GM12878 (cell line): ENCODE measurements at regions not wholly inside any gene's neighbourhood (a gene's known extent, or its start where the extent isn't known, plus 50 kb on each side); places are given as distances from the start of the nearest gene placed in this dataset.

Source experiments
- ATAC-seq: fragments of 200-7000 bp; cut with Tn5 transposase; 3 replicates; pipeline ENCODE4 v1.9.1; 2020; ENCODE audit warnings: mild to moderate bottlenecking, moderate library complexity
- BruUV-seq: library from RNA; stranded (reverse); fragments of 400-500 nt; replicated peaks from 2 replicates; lab custom pipeline; 2021; lab: Mats Ljungman, UMichigan
- CTCF ChIA-PET: fragments of 300-600 bp; sonication (Branson Sonifier 250); formaldehyde crosslinking; extraction: SDS; loops from one replicate; lab custom pipeline; 2021; ENCODE audit warnings: inconsistent platforms; lab: Yijun Ruan, JAX
- POLR2A ChIA-PET: fragments of 350-600 bp; formaldehyde crosslinking; extraction: SDS; loops from one replicate; lab custom pipeline; 2021; ENCODE audit warnings: inconsistent platforms; lab: Charles Lee
- RAD21 ChIA-PET: fragments of 300-600 bp; sonication (Branson Sonifier 250); formaldehyde crosslinking; loops from one replicate; lab custom pipeline; 2023; ENCODE audit warnings: antibody characterized with exemption; ENCODE audit not compliant: unreplicated experiment; lab: Charles Lee
- SMC1A ChIA-PET: fragments of 300-600 bp; sonication (Branson Sonifier 250); formaldehyde crosslinking; loops from one replicate; lab custom pipeline; 2023; ENCODE audit not compliant: unreplicated experiment, uncharacterized antibody; lab: Charles Lee
- DNase-seq: peaks from one replicate; pipeline ENCODE4 v3.0.0-alpha.2; 2011; ENCODE audit warnings: low read depth, low spot score
- FAIRE-seq: peaks from 3 replicates; lab custom pipeline; 2011; peaks lifted over from hg19 to GRCh38; lab: Jason Lieb, UNC
- H2AFZ ChIP-seq: 2 replicates; pipeline ENCODE4 v1.6.0; 2011; ENCODE audit warnings: low read depth, low read length, control low read depth; ENCODE audit not compliant: control insufficient read depth
- H3K27ac ChIP-seq: 2 replicates; pipeline ENCODE4 v1.5.1; 2011; ENCODE audit warnings: control low read depth; ENCODE audit not compliant: control insufficient read depth, insufficient read depth
- H3K27me3 ChIP-seq, 2 experiments: replicated peaks in 1 of 2; 2 replicates each; pipeline versions ENCODE4 v1.6.0 to v1.6.1; 2011; ENCODE audit warnings: low read length in 1 of 2; ENCODE audit not compliant: control insufficient read depth in 2 of 2, insufficient read depth in 2 of 2
- H3K36me3 ChIP-seq, 2 experiments: 2 replicates each; pipeline ENCODE4 v1.5.1; 2011; ENCODE audit warnings: low read length in 1 of 2; ENCODE audit not compliant: control insufficient read depth in 2 of 2, insufficient read depth in 2 of 2
- H3K4me1 ChIP-seq: 2 replicates; pipeline ENCODE4 v1.6.1; 2011; ENCODE audit warnings: mild to moderate bottlenecking, low read length, moderate library complexity, mixed read lengths; ENCODE audit not compliant: control insufficient read depth, insufficient read depth
- H3K4me2 ChIP-seq: 2 replicates; pipeline ENCODE4 v1.6.0; 2011; ENCODE audit warnings: control low read depth; ENCODE audit not compliant: control insufficient read depth, insufficient read depth
- H3K4me3 ChIP-seq: fragments of 200-600 bp; sonication (generic); 2 replicates; pipeline ENCODE4 v1.5.1; 2016
- H3K79me2 ChIP-seq: 2 replicates; pipeline ENCODE4 v1.6.0; 2011; ENCODE audit warnings: low read length; ENCODE audit not compliant: control insufficient read depth, insufficient read depth
- H3K9ac ChIP-seq: 2 replicates; pipeline ENCODE4 v1.8.0; 2011; ENCODE audit warnings: low read length, control low read depth, mixed read lengths; ENCODE audit not compliant: control insufficient read depth, insufficient read depth
- H3K9me3 ChIP-seq: replicated peaks from 3 replicates; pipeline ENCODE4 v1.5.1; 2011; ENCODE audit warnings: mild to moderate bottlenecking, low read length; ENCODE audit not compliant: control insufficient read depth, insufficient read depth
- H4K20me1 ChIP-seq: 2 replicates; pipeline ENCODE4 v1.6.0; 2011; ENCODE audit not compliant: control insufficient read depth, insufficient read depth
- ATF2 ChIP-seq: IDR thresholded peaks from 2 replicates; pipeline ENCODE4 v1.6.1; 2012; ENCODE audit warnings: low read length, inconsistent platforms
- CBFB ChIP-seq: IDR thresholded peaks from 2 replicates; pipeline ENCODE4 v1.6.1; 2016; ENCODE audit warnings: antibody characterized with exemption, low read depth
- CBX5 ChIP-seq: sonication (generic); IDR thresholded peaks from 2 replicates; pipeline ENCODE4 v1.6.1; 2016; ENCODE audit warnings: low read depth, moderate library complexity, mild to moderate bottlenecking, inconsistent platforms
- E4F1 ChIP-seq: fragments of 450-650 bp; IDR thresholded peaks from 2 replicates; pipeline ENCODE4 v1.6.1; 2018; ENCODE audit warnings: borderline replicate concordance, mild to moderate bottlenecking; ENCODE audit not compliant: partially characterized antibody
- ESRRA ChIP-seq: IDR thresholded peaks from 2 replicates; pipeline ENCODE4 v1.6.1; 2012; ENCODE audit warnings: mild to moderate bottlenecking, low read length, improper control_type of control experiment
- ETV6 ChIP-seq, 2 experiments: fragments of 450-650 bp in 1 of 2; IDR thresholded peaks in 1 of 2; conservative IDR thresholded peaks in 1 of 2; 2 replicates each; pipeline ENCODE4 v1.6.1; 2014; ENCODE audit warnings: antibody characterized with exemption in 1 of 2, borderline replicate concordance in 1 of 2, low read depth in 1 of 2, mild to moderate bottlenecking in 1 of 2, moderate library complexity in 1 of 2
- FOXM1 ChIP-seq: IDR thresholded peaks from 2 replicates; pipeline ENCODE4 v1.6.1; 2012; ENCODE audit warnings: low read depth, mild to moderate bottlenecking, inconsistent platforms, low read length, moderate library complexity
- JUNB ChIP-seq: IDR thresholded peaks from 2 replicates; pipeline ENCODE4 v1.6.1; 2016; ENCODE audit warnings: antibody characterized with exemption, mild to moderate bottlenecking
- NFIC ChIP-seq: IDR thresholded peaks from 2 replicates; pipeline ENCODE4 v1.6.1; 2012; ENCODE audit warnings: low read depth, mild to moderate bottlenecking, inconsistent platforms, low read length, moderate library complexity
- POLR2AphosphoS2 ChIP-seq: IDR thresholded peaks from 2 replicates; pipeline ENCODE4 v1.6.1; 2011; ENCODE audit warnings: low read depth, mild to moderate bottlenecking, low read length, improper control_type of control experiment, moderate library complexity
- RAD51 ChIP-seq: fragments of 450-650 bp; IDR thresholded peaks from 2 replicates; pipeline ENCODE4 v1.6.1; 2016; ENCODE audit warnings: moderate library complexity, mild to moderate bottlenecking, inconsistent platforms
- SIX5 ChIP-seq: IDR thresholded peaks from 2 replicates; pipeline ENCODE4 v1.6.1; 2011; ENCODE audit warnings: mild to moderate bottlenecking, low read depth, low read length, moderate library complexity; ENCODE audit not compliant: severe bottlenecking
- SUPT20H ChIP-seq: IDR thresholded peaks from 2 replicates; pipeline ENCODE4 v1.6.1; 2011; ENCODE audit warnings: low read depth, mild to moderate bottlenecking, low read length, moderate library complexity, borderline replicate concordance; ENCODE audit not compliant: control insufficient read depth
- TBL1XR1 ChIP-seq: IDR thresholded peaks from 2 replicates; pipeline ENCODE4 v1.6.1; 2012; ENCODE audit warnings: low read depth, low read length, improper control_type of control experiment
- WRNIP1 ChIP-seq: IDR thresholded peaks from 2 replicates; pipeline ENCODE4 v1.6.1; 2011; ENCODE audit warnings: low read depth, low read length, improper control_type of control experiment, borderline replicate concordance
- ZBED1 ChIP-seq: IDR thresholded peaks from 2 replicates; pipeline ENCODE4 v1.6.1; 2016; ENCODE audit warnings: borderline replicate concordance
- ZNF622 ChIP-seq: fragments of 450-650 bp; IDR thresholded peaks from 2 replicates; pipeline ENCODE4 v1.6.1; 2017; ENCODE audit warnings: mild to moderate bottlenecking, inconsistent platforms
- in situ Hi-C: fragments of 300-500 bp; cut with MboI; formaldehyde crosslinking; loops from 9 replicates; pipeline ENCODE4 v1.14.3; 2018; ENCODE audit warnings: mixed read lengths
- intact Hi-C: fragments of 100-400 bp; cut with micrococcal nuclease; formaldehyde crosslinking; loops from one replicate; pipeline ENCODE4 v1.14.2; 2022; ENCODE audit not compliant: unreplicated experiment
- TF ChIP-seq, protein P1 (sequence below): fragments of 450-650 bp; IDR thresholded peaks from 2 replicates; pipeline ENCODE4 v1.6.1; 2017; ENCODE audit warnings: mild to moderate bottlenecking, low read depth, inconsistent platforms; ENCODE audit not compliant: poor library complexity, severe bottlenecking
- TF ChIP-seq, protein P2 (sequence below): IDR thresholded peaks from 2 replicates; pipeline ENCODE4 v1.6.1; 2011; ENCODE audit warnings: low read depth, mild to moderate bottlenecking, low read length, moderate library complexity, borderline replicate concordance; ENCODE audit errors: extremely low read depth

DNA sequence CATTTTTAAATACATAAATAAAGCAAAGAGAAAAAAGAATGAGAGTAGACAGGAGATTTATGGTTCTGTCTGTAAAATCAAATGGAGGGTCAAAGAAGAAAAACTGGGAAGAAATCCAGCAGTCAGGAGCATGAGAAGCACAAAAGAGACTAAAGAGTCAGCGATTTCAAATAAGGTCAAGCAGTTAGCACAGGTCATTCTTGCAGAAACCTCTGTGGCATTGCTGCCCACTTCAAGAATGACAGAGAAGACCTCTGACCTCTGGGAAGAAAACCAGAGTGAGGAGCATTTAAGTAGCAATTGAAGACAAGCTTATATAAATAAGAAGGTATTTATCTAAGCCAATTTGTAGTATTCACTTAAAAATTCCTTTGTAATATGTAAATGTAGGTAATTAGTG is 172.0 kb upstream of the SPOPL start (continued):
- TF ChIP-seq ATF2 (no peak), ZBED1 (no peak), TBL1XR1 (no peak), POLR2AphosphoS2 (no peak), WRNIP1 (no peak)

- ChIA-PET SMC1A (no interaction called here), POLR2A (no interaction called here), CTCF (no interaction called here), RAD21 (no interaction called here)
- Histone ChIP-seq H4K20me1 (no peaks in the 10 kb centered on the region), H3K9ac (no peak overlapping the region), H3K4me1 (no peaks in the 10 kb centered on the region), H2AFZ (no peak overlapping the region), H3K27ac (no peak overlapping the region), H3K9me3 (no peaks in the 10 kb centered on the region), H3K4me2 (no peak overlapping the region), H3K79me2 (no peaks in the 10 kb centered on the region), H3K36me3 (no peaks in the 10 kb centered on the region), H3K27me3 (no peaks in the 10 kb centered on the region), H3K4me3 (no peak overlapping the region)
- in situ Hi-C loops (no loop called here), intact Hi-C loops (no loop called here)
- no peak for ATAC-seq
- BruUV-seq: no TSS peak
- no peak for FAIRE-seq
- no peak for DNase-seq
- TF ChIP-seq ZNF622: no peak
- no peak for TF ChIP-seq FOXM1
- no peak for TF ChIP-seq SUPT20H
- no peak for TF ChIP-seq CBFB
- TF ChIP-seq, protein P1, sequence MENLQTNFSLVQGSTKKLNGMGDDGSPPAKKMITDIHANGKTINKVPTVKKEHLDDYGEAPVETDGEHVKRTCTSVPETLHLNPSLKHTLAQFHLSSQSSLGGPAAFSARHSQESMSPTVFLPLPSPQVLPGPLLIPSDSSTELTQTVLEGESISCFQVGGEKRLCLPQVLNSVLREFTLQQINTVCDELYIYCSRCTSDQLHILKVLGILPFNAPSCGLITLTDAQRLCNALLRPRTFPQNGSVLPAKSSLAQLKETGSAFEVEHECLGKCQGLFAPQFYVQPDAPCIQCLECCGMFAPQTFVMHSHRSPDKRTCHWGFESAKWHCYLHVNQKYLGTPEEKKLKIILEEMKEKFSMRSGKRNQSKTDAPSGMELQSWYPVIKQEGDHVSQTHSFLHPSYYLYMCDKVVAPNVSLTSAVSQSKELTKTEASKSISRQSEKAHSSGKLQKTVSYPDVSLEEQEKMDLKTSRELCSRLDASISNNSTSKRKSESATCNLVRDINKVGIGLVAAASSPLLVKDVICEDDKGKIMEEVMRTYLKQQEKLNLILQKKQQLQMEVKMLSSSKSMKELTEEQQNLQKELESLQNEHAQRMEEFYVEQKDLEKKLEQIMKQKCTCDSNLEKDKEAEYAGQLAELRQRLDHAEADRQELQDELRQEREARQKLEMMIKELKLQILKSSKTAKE: no peak
- TF ChIP-seq JUNB: no peak
- no peak for TF ChIP-seq E4F1
- TF ChIP-seq NFIC: no peak
- TF ChIP-seq CBX5: no peak
- no peak for TF ChIP-seq SIX5
- no peak for TF ChIP-seq RAD51
- TF ChIP-seq, protein P2, sequence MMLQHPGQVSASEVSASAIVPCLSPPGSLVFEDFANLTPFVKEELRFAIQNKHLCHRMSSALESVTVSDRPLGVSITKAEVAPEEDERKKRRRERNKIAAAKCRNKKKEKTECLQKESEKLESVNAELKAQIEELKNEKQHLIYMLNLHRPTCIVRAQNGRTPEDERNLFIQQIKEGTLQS: no peak
- TF ChIP-seq ETV6 (conservative IDR thresholded peaks at IDR 0.05 in 1 of 2, IDR thresholded peaks at IDR 0.05 in 1 of 2; ENCODE audit: borderline replicate concordance in 1 of 2, low read depth in 1 of 2): no peak
- TF ChIP-seq ESRRA: no peak
These were observed 168.4 kb upstream of the SPOPL start for GRCh38 chr2:138333121-138333520.
